Glutamatergic neuron (in vitro differentiated cells): ENCODE measurements at regions not wholly inside any gene's neighbourhood (a gene's known extent, or its start where the extent isn't known, plus 50 kb on each side); places are given as distances from the start of the nearest gene placed in this dataset.

Source experiments
- DNase-seq: peaks from one replicate; pipeline ENCODE4 v3.0.0; 2022
- H3K27ac Mint-ChIP-seq: one replicate; pipeline ENCODE4 v1.8.0; 2020; ENCODE audit warnings: mild to moderate bottlenecking, mixed read lengths, inconsistent platforms; ENCODE audit not compliant: unreplicated experiment
- H3K27me3 Mint-ChIP-seq: one replicate; pipeline ENCODE4 v1.8.0; 2020; ENCODE audit warnings: mild to moderate bottlenecking, moderate library complexity, mixed read lengths, inconsistent platforms; ENCODE audit not compliant: unreplicated experiment
- H3K36me3 Mint-ChIP-seq: one replicate; pipeline ENCODE4 v1.8.0; 2020; ENCODE audit warnings: mild to moderate bottlenecking, mixed read lengths, inconsistent platforms; ENCODE audit not compliant: unreplicated experiment
- H3K4me1 Mint-ChIP-seq: one replicate; pipeline ENCODE4 v1.8.0; 2020; ENCODE audit warnings: mild to moderate bottlenecking, low read depth, mixed read lengths, inconsistent platforms; ENCODE audit not compliant: unreplicated experiment
- H3K4me3 Mint-ChIP-seq: one replicate; pipeline ENCODE4 v1.8.0; 2020; ENCODE audit warnings: mild to moderate bottlenecking, mixed read lengths, inconsistent platforms; ENCODE audit not compliant: unreplicated experiment
- H3K9me3 Mint-ChIP-seq: one replicate; pipeline ENCODE4 v1.8.0; 2020; ENCODE audit warnings: mild to moderate bottlenecking, moderate library complexity, mixed read lengths, inconsistent platforms; ENCODE audit not compliant: unreplicated experiment
- TF ChIP-seq, protein P1 (sequence below): fragments of 200-600 bp; sonication (generic); IDR thresholded peaks from one replicate; pipeline ENCODE4 v1.5.0; 2021; ENCODE audit not compliant: partially characterized antibody, unreplicated experiment

DNA sequence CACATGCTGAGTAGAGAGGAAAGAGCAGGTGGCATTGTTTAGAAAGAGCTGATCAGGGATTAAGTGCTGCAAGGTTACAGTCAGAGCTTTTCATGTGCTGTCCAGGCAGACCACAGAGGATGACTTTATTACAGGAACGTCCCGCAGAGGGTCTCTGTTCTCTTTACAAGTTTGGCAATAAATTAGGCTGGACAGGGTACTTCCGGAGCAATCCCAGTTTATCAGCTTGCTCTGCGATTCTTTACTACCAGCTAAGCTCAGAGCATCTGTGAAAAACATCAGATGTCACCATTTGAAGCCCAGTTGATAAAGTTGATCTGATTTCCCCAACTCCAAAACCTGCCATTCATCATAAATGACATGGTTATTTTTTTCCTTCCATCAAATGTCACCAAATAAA lies 633.1 kb downstream of the NLGN4X start:
- Mint-ChIP-seq H3K27ac (no peak overlapping the region), H3K27me3 (no peaks in the 10 kb centered on the region), H3K4me1 (no peaks in the 10 kb centered on the region), H3K9me3 (no peaks in the 10 kb centered on the region), H3K4me3 (no peak overlapping the region), H3K36me3 (no peaks in the 10 kb centered on the region)
- no peak for DNase-seq
- TF ChIP-seq, protein P1, sequence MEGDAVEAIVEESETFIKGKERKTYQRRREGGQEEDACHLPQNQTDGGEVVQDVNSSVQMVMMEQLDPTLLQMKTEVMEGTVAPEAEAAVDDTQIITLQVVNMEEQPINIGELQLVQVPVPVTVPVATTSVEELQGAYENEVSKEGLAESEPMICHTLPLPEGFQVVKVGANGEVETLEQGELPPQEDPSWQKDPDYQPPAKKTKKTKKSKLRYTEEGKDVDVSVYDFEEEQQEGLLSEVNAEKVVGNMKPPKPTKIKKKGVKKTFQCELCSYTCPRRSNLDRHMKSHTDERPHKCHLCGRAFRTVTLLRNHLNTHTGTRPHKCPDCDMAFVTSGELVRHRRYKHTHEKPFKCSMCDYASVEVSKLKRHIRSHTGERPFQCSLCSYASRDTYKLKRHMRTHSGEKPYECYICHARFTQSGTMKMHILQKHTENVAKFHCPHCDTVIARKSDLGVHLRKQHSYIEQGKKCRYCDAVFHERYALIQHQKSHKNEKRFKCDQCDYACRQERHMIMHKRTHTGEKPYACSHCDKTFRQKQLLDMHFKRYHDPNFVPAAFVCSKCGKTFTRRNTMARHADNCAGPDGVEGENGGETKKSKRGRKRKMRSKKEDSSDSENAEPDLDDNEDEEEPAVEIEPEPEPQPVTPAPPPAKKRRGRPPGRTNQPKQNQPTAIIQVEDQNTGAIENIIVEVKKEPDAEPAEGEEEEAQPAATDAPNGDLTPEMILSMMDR = no peak

DNA sequence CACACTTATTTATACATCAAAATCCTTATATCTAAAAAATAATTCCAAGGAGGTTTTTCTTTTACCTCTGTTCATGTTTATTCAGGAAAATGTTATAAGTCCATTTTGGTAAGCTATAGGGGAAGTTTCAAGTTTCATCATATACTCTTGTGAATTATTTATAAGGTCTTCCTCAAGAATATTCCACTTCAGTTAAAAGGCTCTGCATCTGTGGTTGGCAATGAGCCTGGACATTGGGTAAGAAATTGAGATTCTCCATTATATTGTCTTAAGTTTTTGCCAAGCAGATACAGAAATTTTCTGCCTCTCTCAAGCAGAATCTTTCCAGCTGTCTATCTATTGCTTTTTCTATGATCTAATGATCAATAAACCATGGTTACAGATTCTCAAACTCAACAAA lies 641.9 kb downstream of the NLGN4X start:
- TF ChIP-seq, protein P1 = no peak
- H3K36me3 Mint-ChIP-seq = no peaks in the 10 kb centered on the region
- no peaks in the 10 kb centered on the region for H3K27me3 Mint-ChIP-seq
- peak overlapping the region; percentile 79 for H3K27ac Mint-ChIP-seq
- peaks cover 2% of the 10 kb centered on the region for H3K4me1 Mint-ChIP-seq
- H3K9me3 Mint-ChIP-seq = no peaks in the 10 kb centered on the region
- no peak overlapping the region for H3K4me3 Mint-ChIP-seq
- DNase-seq = no peak

DNA sequence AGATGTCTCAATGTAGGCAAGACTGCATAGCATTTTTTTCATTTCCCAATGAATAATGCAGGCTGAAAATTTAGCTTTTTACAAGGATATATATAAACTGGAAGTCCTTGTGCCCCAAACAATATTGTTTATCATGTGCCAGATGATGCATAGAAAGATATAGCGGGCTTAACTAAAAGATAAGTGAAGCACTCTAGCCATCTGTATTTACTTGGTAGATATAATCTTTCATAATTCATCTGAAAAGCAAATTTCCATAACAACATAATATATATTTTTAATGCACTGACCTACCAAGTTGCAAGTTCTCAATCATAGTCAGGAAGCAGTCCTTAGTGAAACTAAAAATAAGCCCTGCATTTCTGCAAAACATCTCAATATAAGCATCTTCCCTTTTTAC lies 653.3 kb downstream of the NLGN4X start:
- H3K4me3 Mint-ChIP-seq = no peak overlapping the region
- H3K9me3 Mint-ChIP-seq = no peaks in the 10 kb centered on the region
- DNase-seq = no peak

DNA sequence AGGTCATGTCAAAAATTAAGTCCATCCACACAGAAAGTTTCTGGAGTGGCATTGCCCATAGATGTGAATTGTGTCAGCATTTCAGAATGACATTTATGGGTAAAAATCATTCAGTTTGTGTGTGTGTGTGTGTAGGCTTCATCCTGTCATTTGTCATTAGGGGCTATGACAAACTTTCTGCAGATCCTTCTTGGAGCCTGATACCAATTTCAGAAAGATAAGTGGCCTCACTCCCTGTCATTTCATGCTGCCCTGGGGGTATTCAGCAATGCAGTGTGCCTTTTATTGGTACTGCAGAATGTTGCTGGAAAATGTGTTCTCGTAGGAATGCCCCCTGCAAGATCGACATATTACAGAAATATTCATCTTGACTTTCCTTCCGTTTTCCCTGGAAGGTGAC lies 659.7 kb downstream of the NLGN4X start:
- Mint-ChIP-seq H3K27me3 (no peaks in the 10 kb centered on the region), H3K4me3 (no peak overlapping the region), H3K27ac (no peak overlapping the region), H3K36me3 (no peaks in the 10 kb centered on the region), H3K4me1 (no peaks in the 10 kb centered on the region), H3K9me3 (no peaks in the 10 kb centered on the region)
- no peak for DNase-seq
- TF ChIP-seq, protein P1 = no peak

More for the DNA sequence above, 653.3 kb downstream of the NLGN4X start:
- TF ChIP-seq, protein P1 = no peak
- Mint-ChIP-seq H3K4me1 (no peaks in the 10 kb centered on the region), H3K27me3 (no peaks in the 10 kb centered on the region), H3K36me3 (no peaks in the 10 kb centered on the region), H3K27ac (no peak overlapping the region)

DNA sequence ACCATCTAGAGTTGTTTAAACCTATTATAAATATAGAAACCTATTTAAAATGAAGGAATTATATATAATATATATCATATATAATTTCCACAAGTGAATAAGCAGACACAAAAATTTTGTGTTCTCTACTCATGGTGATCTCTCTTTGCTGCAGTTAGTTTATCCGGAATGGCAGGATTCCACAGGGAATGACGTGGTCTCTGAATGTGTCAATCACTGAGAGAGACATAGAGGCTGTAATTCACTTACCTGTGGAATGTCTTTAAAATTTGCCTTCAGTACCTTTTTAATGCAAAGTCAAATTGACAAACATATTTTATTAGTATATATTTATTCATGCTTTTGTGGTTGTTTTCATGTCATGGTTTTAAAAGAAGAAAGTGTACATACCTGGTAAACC lies 669.3 kb downstream of the NLGN4X start:
- no peak overlapping the region for H3K27ac Mint-ChIP-seq

More for the DNA sequence above, 669.3 kb downstream of the NLGN4X start:
- TF ChIP-seq, protein P1 = no peak
- Mint-ChIP-seq H3K4me3 (no peak overlapping the region), H3K36me3 (no peaks in the 10 kb centered on the region), H3K4me1 (no peaks in the 10 kb centered on the region), H3K27me3 (no peaks in the 10 kb centered on the region), H3K9me3 (peaks cover 2% of the 10 kb centered on the region)
- no peak for DNase-seq
